ENCODE measurements at regions not wholly inside any gene's neighbourhood (a gene's known extent, or its start where the extent isn't known, plus 50 kb on each side); places are given as distances from the start of the nearest gene placed in this dataset.

GRCh38 chr10:133011882-133012281 lies 69.5 kb upstream of the CFAP46 start:
- TF ChIP-seq CTCF (IDR thresholded peaks at IDR 0.05) (no peak), POLR2A (IDR thresholded peaks at IDR 0.05) (no peak), EP300 (IDR thresholded peaks at IDR 0.05) (no peak)
